Mucosa of descending colon (tissue), 3 donors: ENCODE measurements at regions not wholly inside any gene's neighbourhood (a gene's known extent, or its start where the extent isn't known, plus 50 kb on each side); places are given as distances from the start of the nearest gene placed in this dataset.

Experiments used
- ATAC-seq: fragments of 200-7000 bp; cut with Tn5 transposase; one replicate; pipeline ENCODE4 v1.9.1; 2020; ENCODE audit warnings: mild to moderate bottlenecking, moderate library complexity
- DNase-seq, 3 donors: peaks; one replicate each; pipeline ENCODE4 v3.0.0-alpha.2; 2020
- H3K36me3 ChIP-seq: fragments of 200-600 bp; one replicate; pipeline ENCODE4 v1.8.0; 2021; ENCODE audit warnings: low read depth, mild to moderate bottlenecking
- H3K4me1 ChIP-seq: fragments of 200-600 bp; one replicate; pipeline ENCODE4 v1.8.0; 2021; ENCODE audit warnings: low read depth, mild to moderate bottlenecking
- H3K4me3 ChIP-seq: fragments of 200-600 bp; one replicate; pipeline ENCODE4 v1.8.0; 2021; ENCODE audit warnings: mild to moderate bottlenecking
- H3K9me3 ChIP-seq: fragments of 200-600 bp; one replicate; pipeline ENCODE4 v1.8.0; 2021; ENCODE audit warnings: mild to moderate bottlenecking
- intact Hi-C, 2 donors: fragments of 100-400 bp; cut with DNase I in 1 of 2; cut with micrococcal nuclease in 1 of 2; formaldehyde crosslinking; loops; one replicate each; pipeline versions ENCODE4 v1.11.0 to v1.11.1; 2022; cut with DNase I, micrococcal nuclease
- TF ChIP-seq, protein P1 (sequence below): fragments of 200-600 bp; IDR thresholded peaks from one replicate; pipeline ENCODE4 v1.8.0; 2022; ENCODE audit warnings: antibody characterized with exemption, mild to moderate bottlenecking
- donor health status: DM: no; HTN: no; CAD: no; lungs with moderate emphysema.
- donor health status: DM: no; HTN: no; CAD: no.
- donor health status: DM: no; HTN: yes; CAD: no.

DNA sequence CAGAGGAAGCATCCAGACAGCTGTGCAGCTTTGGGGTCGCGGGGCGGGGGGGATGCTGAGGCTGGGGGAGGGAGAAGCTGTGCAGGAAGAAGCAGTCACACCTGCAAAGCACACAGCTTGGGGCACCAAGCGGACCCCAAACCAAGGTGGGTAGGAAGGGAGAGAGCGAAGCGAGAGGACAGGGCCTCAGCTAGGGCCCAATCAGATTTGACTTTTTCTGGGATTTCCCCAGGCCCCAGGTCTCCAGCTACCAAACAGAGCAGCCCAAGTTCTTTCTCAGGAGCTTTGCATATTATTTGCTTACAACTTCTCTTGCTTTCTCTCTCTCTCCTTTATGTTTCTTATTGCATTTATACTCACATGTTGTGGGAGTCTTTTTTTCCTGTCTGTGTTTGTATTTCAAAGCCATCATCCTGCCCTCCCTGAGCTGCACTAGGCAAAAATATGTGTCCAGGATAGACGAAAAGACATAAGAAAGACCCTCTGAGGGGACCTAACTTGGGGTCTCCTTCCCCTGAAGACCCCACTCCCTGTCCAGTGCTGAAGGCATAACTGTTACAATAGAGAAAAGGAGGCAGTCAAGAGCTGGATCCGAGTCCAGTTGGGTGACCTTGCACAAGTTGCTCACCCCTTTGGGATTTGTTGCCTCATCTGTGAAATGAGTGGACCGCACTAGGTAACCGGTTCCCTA lies 50.6 kb upstream of the SMNDC1 start:
- Histone ChIP-seq H3K9me3 (no peaks in the 10 kb centered on the region), H3K4me3 (no peak overlapping the region), H3K4me1 (no peaks in the 10 kb centered on the region), H3K36me3 (no peaks in the 10 kb centered on the region)
- TF ChIP-seq, protein P1, sequence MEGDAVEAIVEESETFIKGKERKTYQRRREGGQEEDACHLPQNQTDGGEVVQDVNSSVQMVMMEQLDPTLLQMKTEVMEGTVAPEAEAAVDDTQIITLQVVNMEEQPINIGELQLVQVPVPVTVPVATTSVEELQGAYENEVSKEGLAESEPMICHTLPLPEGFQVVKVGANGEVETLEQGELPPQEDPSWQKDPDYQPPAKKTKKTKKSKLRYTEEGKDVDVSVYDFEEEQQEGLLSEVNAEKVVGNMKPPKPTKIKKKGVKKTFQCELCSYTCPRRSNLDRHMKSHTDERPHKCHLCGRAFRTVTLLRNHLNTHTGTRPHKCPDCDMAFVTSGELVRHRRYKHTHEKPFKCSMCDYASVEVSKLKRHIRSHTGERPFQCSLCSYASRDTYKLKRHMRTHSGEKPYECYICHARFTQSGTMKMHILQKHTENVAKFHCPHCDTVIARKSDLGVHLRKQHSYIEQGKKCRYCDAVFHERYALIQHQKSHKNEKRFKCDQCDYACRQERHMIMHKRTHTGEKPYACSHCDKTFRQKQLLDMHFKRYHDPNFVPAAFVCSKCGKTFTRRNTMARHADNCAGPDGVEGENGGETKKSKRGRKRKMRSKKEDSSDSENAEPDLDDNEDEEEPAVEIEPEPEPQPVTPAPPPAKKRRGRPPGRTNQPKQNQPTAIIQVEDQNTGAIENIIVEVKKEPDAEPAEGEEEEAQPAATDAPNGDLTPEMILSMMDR: no peak
- DNase-seq (no peak), ATAC-seq (peak; percentile 6)
- intact Hi-C loops: loop anchor here in 1 of 2 donors (10.0 kb wide), 1 partner anchor 140 kb away; the partner anchor contains the start of gene DUSP5

DNA sequence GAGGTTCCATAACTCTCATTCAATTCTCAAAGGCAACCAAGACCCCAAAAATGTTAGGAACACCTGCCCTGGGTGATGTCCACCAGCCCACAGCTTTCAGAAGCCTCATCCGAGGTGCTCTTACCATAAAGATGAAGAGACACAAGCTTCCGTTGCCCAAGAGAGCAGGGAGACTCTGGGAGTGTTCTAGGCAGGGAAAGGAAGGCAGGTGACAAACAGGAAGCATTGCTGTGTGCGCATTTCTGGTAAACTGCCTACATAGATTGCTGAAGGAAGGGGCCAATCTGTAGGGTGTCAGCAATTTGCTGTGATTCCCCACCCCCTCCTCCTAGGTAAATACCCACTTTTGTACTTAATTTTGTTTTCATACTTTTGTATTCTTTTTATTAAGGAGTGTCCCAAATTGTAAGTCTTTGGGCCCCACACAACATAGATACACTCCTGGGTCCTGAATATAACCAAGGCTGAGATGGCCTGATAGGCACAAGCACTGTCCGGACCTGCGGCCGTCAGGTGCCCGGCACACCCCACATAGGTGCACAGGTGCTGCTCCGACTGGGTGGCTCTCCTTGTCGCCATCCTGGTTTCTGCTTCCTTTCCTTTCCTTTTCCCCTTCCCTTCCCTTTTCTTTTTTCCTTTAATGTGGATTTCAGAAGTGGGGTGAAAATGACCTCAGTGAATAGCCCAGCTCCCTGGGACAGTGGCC lies 51.4 kb upstream of the SMNDC1 start:
- Histone ChIP-seq H3K36me3 (no peaks in the 10 kb centered on the region), H3K9me3 (no peaks in the 10 kb centered on the region), H3K4me3 (no peak overlapping the region), H3K4me1 (no peaks in the 10 kb centered on the region)
- peak; percentile 40 for ATAC-seq
- intact Hi-C loops: loop anchor here in 1 of 2 donors (10.0 kb wide), 1 partner anchor 139 kb away; the partner anchor contains the start of gene DUSP5
- TF ChIP-seq, protein P1: no peak
- DNase-seq: peak in 1 of 3 donors; percentile 29

DNA sequence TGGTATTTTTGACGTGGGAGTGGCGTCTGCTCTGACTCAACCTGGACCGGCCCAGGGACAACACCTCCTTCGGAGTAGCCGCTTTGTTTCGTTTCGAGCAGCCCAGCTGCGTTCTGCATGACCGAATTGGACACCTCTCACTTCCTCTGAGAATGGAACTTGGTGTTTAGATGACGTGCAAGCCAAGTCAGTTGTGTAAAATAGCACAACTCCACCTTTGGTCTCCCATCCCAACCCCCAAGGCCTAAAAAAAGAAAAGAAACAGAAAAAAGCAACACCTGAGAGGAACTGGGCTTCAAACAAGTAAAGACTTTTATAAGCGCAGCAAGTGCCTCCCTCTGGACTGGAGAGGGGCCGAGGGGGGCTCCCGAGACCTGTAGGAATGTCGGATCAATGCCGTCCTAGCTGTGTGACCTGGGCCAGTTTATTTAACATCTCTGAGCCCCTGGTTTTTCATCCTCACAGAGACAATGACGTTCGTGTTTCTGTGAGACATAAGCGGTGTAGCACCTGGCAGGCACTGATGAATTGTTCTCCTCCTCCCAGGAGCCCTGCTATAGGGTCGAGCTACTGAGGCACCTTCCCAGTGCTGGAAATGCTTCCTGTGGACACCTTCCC lies 52.0 kb upstream of the SMNDC1 start:
- no peaks in the 10 kb centered on the region for H3K4me1 ChIP-seq
- DNase-seq: peak; percentile 49 to 82 (median 59)

DNA sequence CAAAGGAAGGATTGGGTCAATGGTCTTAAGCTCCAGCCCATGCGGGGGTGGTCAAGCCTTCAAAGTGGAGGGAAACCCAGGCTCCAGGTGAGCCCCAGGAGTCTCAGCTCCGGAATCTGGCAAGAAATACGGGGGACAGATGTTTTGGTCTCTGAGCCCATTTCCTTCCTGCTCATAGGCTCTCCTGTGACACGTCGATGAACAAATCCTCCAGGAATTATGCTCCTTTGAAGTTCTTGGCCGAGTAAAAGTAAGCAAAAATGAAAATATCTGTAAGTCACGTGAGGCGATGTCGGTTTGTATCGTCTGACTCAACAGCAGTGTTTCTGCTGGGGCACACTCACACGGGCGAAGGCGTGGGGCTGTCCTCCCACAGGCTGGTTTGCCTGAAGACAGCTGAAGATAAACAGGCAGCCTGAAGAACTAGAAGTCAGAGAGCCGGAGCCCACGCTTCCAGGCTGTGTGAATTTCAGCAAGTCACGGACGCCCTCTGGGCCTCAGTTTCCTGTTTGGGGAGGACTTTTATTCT lies 52.6 kb upstream of the SMNDC1 start:
- H3K9me3 ChIP-seq: no peaks in the 10 kb centered on the region
- intact Hi-C loops: loop anchor here in 1 of 2 donors (10.0 kb wide), 1 partner anchor 137 kb away; the partner anchor contains the start of gene DUSP5
- H3K36me3 ChIP-seq: no peaks in the 10 kb centered on the region
- ATAC-seq (peak; percentile 22), DNase-seq (peak in 2 of 3 donors; percentile 25 to 62)
- no peaks in the 10 kb centered on the region for H3K4me1 ChIP-seq
- no peak overlapping the region for H3K4me3 ChIP-seq
- TF ChIP-seq, protein P1: no peak

More for the DNA sequence above, 52.0 kb upstream of the SMNDC1 start:
- intact Hi-C loops: loop anchor here in 1 of 2 donors (10.0 kb wide), 1 partner anchor 138 kb away; the partner anchor contains the start of gene DUSP5
- ATAC-seq: peak; percentile 71
- TF ChIP-seq, protein P1: no peak
- no peaks in the 10 kb centered on the region for H3K9me3 ChIP-seq
- no peaks in the 10 kb centered on the region for H3K36me3 ChIP-seq
- H3K4me3 ChIP-seq: no peak overlapping the region

DNA sequence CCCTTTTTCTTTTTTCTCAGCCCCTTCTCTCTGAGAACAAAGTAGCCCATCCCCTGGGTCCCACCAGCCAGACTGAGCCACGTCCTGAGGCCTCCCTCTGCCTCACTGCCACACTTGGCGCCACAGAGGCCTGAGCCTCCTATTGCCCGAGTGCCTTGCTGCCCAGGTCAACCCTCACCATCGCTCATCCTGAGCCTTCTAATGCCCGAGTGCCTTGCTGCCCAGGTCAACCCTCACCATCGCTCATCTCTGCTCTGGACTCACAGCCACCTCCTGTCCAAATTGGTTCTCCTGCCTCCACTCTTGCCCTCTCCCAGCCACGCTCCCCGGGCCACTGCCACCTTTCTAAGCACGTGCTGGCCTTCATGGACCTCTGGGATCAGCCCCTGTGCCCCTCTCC lies 53.2 kb upstream of the SMNDC1 start:
- intact Hi-C loops: loop anchor here in 1 of 2 donors (10.0 kb wide), 1 partner anchor 137 kb away; the partner anchor contains the start of gene DUSP5
- no peaks in the 10 kb centered on the region for H3K4me1 ChIP-seq
- no peak for DNase-seq
- H3K4me3 ChIP-seq: no peak overlapping the region
- ATAC-seq: no peak
- H3K9me3 ChIP-seq: no peaks in the 10 kb centered on the region
- no peaks in the 10 kb centered on the region for H3K36me3 ChIP-seq
- TF ChIP-seq, protein P1: no peak
